HepG2 (cell line): ENCODE measurements at regions not wholly inside any gene's neighbourhood (a gene's known extent, or its start where the extent isn't known, plus 50 kb on each side); places are given as distances from the start of the nearest gene placed in this dataset.

Source experiments
- ATAC-seq: fragments of 200-7000 bp; cut with Tn5 transposase; 3 replicates; pipeline ENCODE4 v1.9.1; 2020; ENCODE audit warnings: mild to moderate bottlenecking, moderate library complexity
- BruUV-seq: library from RNA; stranded (reverse); fragments of 400-500 nt; replicated peaks from 2 replicates; lab custom pipeline; 2021; lab: Mats Ljungman, UMichigan
- CTCF ChIA-PET: fragments of 300-600 bp; formaldehyde crosslinking; extraction: SDS; loops from one replicate; lab custom pipeline; 2021; ENCODE audit warnings: low total read pairs, inconsistent platforms, low intra/inter-chr PET ratio; lab: Yijun Ruan, JAX
- POLR2A ChIA-PET: fragments of 350-600 bp; sonication (Branson Sonifier 250); formaldehyde crosslinking; loops from one replicate; lab custom pipeline; 2020; ENCODE audit warnings: antibody characterized with exemption, inconsistent platforms; lab: Yijun Ruan, JAX
- DNase-seq: peaks from one replicate; pipeline ENCODE4 v3.0.0-alpha.2; 2015; ENCODE audit warnings: low spot score
- FAIRE-seq: peaks from 3 replicates; lab custom pipeline; 2011; peaks lifted over from hg19 to GRCh38; lab: Jason Lieb, UNC
- H2AFZ ChIP-seq: one replicate; pipeline ENCODE4 v1.6.1; 2011; ENCODE audit warnings: low read length, inconsistent platforms
- H3K27ac ChIP-seq: fragments of 300-600 bp; 3 replicates; pipeline ENCODE4 v1.8.0; 2011; ENCODE audit warnings: mixed run types, mild to moderate bottlenecking, mixed read lengths, low read length, inconsistent platforms; ENCODE audit not compliant: insufficient read depth; ENCODE audit errors: extremely low read length
- H3K27me3 ChIP-seq, 2 experiments: fragments of 200-600 bp in 1 of 2; 2 replicates in 1 of 2; 3 replicates in 1 of 2; pipeline versions ENCODE4 v1.6.0 to v1.8.0; 2011; ENCODE audit warnings: low read length in 2 of 2, mild to moderate bottlenecking in 2 of 2, moderate library complexity in 2 of 2, inconsistent platforms in 1 of 2; ENCODE audit not compliant: insufficient read depth in 2 of 2, control insufficient read depth in 1 of 2
- H3K36me3 ChIP-seq, 2 experiments: fragments of 200-600 bp in 1 of 2; replicated peaks in 1 of 2; 2 replicates in 1 of 2; 3 replicates in 1 of 2; pipeline versions ENCODE4 v1.5.1 to v1.8.0; 2011; ENCODE audit warnings: low read length in 2 of 2, inconsistent platforms in 1 of 2; ENCODE audit not compliant: insufficient read depth in 2 of 2, control insufficient read depth in 1 of 2
- H3K4me1 ChIP-seq: 2 replicates; pipeline ENCODE4 v1.5.1; 2012; ENCODE audit warnings: low read length, inconsistent platforms; ENCODE audit not compliant: insufficient read depth
- H3K4me2 ChIP-seq: 2 replicates; pipeline ENCODE4 v1.6.0; 2011; ENCODE audit warnings: low read depth, low read length, inconsistent platforms
- H3K4me3 ChIP-seq, 3 experiments: fragments of 200-600 bp in 1 of 3; sonication (generic), shearing (Covaris generic) in 1 of 3; replicated peaks in 1 of 3; 2 replicates each; pipeline ENCODE4 v1.5.1; 2011 to 2016; ENCODE audit warnings: low read length in 3 of 3, inconsistent platforms in 2 of 3, low read depth in 2 of 3, mild to moderate bottlenecking in 2 of 3, control low read depth in 1 of 3, mixed read lengths in 1 of 3; ENCODE audit not compliant: insufficient read depth in 1 of 3
- H3K79me2 ChIP-seq: one replicate; pipeline ENCODE4 v1.6.1; 2011; ENCODE audit warnings: low read length, inconsistent platforms; ENCODE audit not compliant: insufficient read depth
- H3K9ac ChIP-seq: 2 replicates; pipeline ENCODE4 v1.6.0; 2011; ENCODE audit warnings: mild to moderate bottlenecking, low read depth, low read length, inconsistent platforms; ENCODE audit not compliant: insufficient read depth
- H3K9me3 ChIP-seq: 2 replicates; pipeline ENCODE4 v1.5.1; 2012; ENCODE audit warnings: mild to moderate bottlenecking, low read length
- H4K20me1 ChIP-seq: 2 replicates; pipeline ENCODE4 v1.6.0; 2011; ENCODE audit warnings: inconsistent platforms, mild to moderate bottlenecking, low read length, moderate library complexity; ENCODE audit not compliant: insufficient read depth
- ARID5B ChIP-seq: IDR thresholded peaks from 2 replicates; pipeline ENCODE4 v1.4.0; 2020; ENCODE audit warnings: mild to moderate bottlenecking, missing genetic modification reagents
- ATF6 ChIP-seq: sonication (generic); formaldehyde crosslinking; conservative IDR thresholded peaks from 2 replicates; pipeline ENCODE4 v1.4.0; 2020; ENCODE audit warnings: missing genetic modification reagents
- HNF4A ChIP-seq: sonication (generic); formaldehyde crosslinking; IDR thresholded peaks from 2 replicates; pipeline ENCODE4 v1.4.0; 2020; ENCODE audit warnings: missing genetic modification reagents
- HNRNPK ChIP-seq: fragments of 200-400 bp; formaldehyde crosslinking; IDR thresholded peaks from 2 replicates; pipeline ENCODE4 v1.6.1; 2018; ENCODE audit warnings: low read length, low read depth, moderate library complexity, mild to moderate bottlenecking; ENCODE audit not compliant: poor library complexity, severe bottlenecking
- PAXIP1 ChIP-seq: sonication (generic); formaldehyde crosslinking; conservative IDR thresholded peaks from 2 replicates; pipeline ENCODE4 v1.4.0; 2020; ENCODE audit warnings: mild to moderate bottlenecking, missing genetic modification reagents, moderate library complexity
- TCF7 ChIP-seq: sonication (generic); IDR thresholded peaks from 2 replicates; pipeline ENCODE4 v1.6.1; 2016; ENCODE audit warnings: antibody characterized with exemption, low read depth
- ZBTB42 ChIP-seq: sonication (generic); formaldehyde crosslinking; IDR thresholded peaks from 2 replicates; pipeline ENCODE4 v1.5.0; 2020; ENCODE audit warnings: mild to moderate bottlenecking, missing genetic modification reagents
- ZSCAN31 ChIP-seq: sonication (generic); formaldehyde crosslinking; IDR thresholded peaks from 2 replicates; pipeline ENCODE4 v1.5.0; 2020; ENCODE audit warnings: low read depth, mild to moderate bottlenecking, missing genetic modification reagents
- in situ Hi-C: cut with HindIII; loops from 2 replicates; pipeline ENCODE4 v1.10.0; 2017; ENCODE audit warnings: low pct_unique_long_range_greater_than_20kb; ENCODE audit not compliant: extremely low pct_ligation_motif_present
- intact Hi-C: fragments of 100-400 bp; cut with micrococcal nuclease; formaldehyde crosslinking; loops from one replicate; pipeline ENCODE4 v1.10.0; 2022; ENCODE audit not compliant: unreplicated experiment

GRCh38 chr2:17460371-17461086 is 57.7 kb downstream of the RAD51AP2 start:
- Histone ChIP-seq H3K9me3 (no peaks in the 10 kb centered on the region), H3K4me3 (no peak overlapping the region), H3K4me2 (0 out of 2 replicates have a peak overlapping the region, but pooled peaks have one; percentile 21), H2AFZ (no peak overlapping the region), H3K27me3 (no peaks in the 10 kb centered on the region), H3K79me2 (no peaks in the 10 kb centered on the region), H4K20me1 (no peaks in the 10 kb centered on the region), H3K4me1 (peaks cover 28% of the 10 kb centered on the region), H3K9ac (no peak overlapping the region), H3K27ac (no peak overlapping the region), H3K36me3 (no peaks in the 10 kb centered on the region)
- TF ChIP-seq ZBTB42 (CRISPR knock-in tag) (no peak), ARID5B (CRISPR knock-in tag) (peak; percentile 21; the same call in 1 of the 2 replicates), HNRNPK (peak; percentile 35), HNF4A (peak; percentile 31; the same call in 1 of the 2 replicates), ATF6 (CRISPR knock-in tag) (no peak), PAXIP1 (peak; percentile 53; the same call in 1 of the 2 replicates), TCF7 (0 out of 2 replicates have a peak, but pooled peaks have one; percentile 9), ZSCAN31 (CRISPR knock-in tag) (peak; percentile 47; the same call in 1 of the 2 replicates)
- ATAC-seq (peak; percentile 57; the same call in 2 of the 3 replicates), DNase-seq (no peak), FAIRE-seq (no peak)
- CTCF ChIA-PET = no interaction called here
- POLR2A ChIA-PET = no interaction called here
- intact Hi-C loops (no loop called here), in situ Hi-C loops (no loop called here)
- BruUV-seq = no TSS peak
